ENCODE measurements at regions not wholly inside any gene's neighbourhood (a gene's known extent, or its start where the extent isn't known, plus 50 kb on each side); places are given as distances from the start of the nearest gene placed in this dataset.

DNA sequence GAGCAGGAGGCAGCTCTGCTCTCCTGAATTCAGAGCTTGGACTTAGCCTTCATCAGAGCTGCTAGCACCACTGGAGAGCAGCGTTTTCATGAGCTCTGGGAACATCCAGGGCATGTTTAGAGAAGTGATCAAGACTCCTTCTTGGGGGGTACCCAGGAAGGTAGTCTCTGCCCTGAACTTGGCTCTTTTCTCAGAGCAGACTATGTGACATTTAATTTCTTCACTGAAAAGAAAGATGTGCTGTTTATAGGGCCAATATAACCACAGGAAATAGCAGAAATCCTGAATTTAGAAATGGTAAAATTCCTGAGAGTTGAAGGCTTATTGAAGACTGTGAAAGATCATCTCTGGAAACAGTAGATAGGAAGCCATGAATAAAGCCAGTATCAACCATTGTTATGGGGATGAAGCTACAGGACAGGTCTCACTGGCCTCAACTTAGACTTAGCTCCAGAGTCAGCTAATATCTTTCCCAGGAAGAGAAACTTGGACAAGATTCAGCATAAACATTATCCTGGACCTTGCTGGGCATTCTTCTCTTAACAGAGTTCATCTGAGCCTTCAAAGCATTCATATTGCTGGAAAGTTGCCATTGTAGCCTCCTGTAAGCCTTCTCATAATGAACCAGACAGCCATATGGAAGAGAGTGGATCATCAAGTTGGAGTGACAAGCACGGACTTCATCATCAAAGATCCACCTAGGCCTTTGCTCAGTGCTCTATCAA lies 386.6 kb upstream of the THBS1 start:
- no peak for DNase-seq

DNA sequence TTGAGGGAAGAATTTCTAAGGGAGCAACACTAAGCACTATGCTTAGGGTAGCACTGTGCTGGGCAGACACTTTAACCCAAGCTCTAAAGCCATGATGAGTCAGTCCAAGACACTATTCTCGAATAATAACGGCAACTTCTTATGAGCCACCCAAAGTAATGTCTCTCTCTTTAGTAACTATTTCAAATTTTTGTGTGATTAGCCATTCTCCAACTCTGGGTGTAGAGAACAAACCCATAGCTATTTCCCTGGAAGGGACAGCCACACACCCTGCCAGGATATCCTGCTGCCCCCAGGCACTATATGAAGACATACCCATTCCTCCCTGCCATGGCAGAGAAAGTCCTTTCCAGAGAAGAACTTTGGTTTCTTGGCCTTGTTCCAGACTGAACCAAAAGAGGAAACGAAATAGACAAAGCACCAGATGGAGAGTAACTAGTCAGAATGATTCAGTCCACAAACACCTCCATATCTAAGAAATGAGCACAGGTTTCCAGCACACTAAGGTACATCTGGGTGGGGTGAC lies 384.9 kb upstream of the THBS1 start:
- DNase-seq, result peak; percentile 78

DNA sequence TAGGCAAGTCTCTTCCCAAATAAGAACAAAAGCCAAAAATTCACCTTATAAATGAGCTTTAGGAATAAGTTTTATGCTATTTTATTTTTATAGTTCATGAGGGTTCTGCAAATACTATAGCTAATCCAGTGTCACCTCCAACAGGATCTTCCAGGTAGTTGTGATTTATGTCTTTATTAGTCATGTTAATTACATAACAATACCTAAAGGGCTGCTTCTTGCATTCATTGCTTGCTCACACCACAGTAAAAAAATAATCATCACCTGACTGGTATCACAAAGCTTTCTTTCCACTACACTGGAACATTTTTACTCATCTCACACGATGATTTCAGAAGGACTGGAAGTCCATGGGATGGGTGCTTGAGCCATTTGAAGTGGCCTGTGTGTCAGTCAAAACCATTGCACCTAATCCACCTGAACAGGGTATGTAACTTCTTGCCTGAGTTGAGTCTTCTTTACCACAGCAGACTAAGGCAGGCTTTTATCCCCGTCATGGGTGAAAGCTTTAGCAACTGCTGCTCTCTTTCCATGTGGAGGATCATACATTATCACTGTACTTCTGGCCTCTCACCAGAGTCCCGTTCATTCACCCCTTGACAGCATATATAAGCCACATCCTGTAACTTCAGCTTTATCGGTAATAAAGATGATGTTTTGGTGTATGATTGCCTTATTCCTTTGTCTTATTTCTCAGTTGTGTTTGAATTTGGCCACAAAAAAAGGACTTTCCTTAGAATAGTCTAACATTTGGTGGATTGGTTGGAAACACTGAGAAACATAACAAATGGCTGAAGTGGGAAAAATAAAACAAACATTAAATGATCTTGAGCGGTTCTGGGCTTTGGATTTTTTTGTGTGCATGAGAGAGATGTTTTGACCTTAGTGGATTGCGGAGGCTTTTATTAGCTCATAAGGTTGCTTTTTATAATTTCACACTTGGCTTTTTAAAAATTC lies 382.6 kb upstream of the THBS1 start:
- no peak for DNase-seq

DNA sequence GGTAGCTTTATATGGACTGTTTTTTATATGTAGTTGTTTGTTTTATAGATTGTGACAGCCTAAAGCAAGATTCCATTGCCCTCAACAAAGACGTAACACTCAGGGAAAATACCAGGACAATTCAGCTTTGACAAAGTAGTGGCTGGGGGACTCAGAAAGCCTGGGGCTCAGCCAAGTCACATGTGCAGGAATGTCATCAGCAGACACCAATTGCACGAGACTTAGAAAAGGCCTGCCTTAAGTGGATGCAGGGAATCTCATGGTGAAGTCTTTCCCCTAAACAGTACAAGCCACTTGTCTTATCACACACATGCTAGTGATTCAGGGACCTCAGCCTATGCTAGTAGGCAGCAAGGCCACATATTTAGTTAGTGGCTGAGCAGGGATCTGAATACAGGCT lies 381.8 kb upstream of the THBS1 start:
- DNase-seq, result no peak

DNA sequence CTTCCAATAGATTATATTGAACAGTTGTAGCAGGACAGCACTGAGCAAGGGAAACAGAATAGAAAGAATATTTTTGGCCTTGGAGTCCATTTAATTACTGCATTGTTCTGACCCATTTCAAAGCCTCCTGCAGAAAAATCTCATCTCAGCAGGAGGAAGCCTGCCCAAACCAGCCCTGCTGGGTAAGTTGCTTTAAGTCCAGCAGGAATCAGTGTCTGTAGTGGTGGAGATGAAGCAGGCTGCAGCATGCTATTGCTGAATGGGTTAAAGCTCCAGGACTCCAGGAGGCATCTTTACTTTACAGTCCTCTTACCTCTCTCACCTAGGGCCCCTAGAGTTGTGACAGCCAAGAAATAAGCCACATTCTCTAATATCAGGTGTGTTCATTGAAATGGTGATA lies 380.3 kb upstream of the THBS1 start:
- no peak for DNase-seq

DNA sequence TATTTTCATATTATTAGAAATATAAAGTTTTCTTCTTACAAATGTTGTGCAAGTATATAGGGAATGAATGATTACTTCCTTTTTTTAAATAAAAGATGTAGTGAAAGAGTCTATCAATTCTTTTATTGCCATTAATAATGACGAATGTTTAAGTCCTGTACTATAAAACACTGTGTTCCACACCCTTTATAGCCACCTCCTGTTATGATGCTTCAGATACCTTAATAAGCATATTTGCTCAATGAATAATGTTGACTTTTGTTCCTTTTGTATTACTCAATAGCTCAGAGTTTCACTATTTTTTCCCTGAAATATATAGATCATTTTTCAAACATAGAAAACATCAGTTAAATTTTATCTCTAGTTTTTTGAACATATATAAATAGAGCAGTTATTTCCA lies 378.2 kb upstream of the THBS1 start:
- DNase-seq, result no peak

DNA sequence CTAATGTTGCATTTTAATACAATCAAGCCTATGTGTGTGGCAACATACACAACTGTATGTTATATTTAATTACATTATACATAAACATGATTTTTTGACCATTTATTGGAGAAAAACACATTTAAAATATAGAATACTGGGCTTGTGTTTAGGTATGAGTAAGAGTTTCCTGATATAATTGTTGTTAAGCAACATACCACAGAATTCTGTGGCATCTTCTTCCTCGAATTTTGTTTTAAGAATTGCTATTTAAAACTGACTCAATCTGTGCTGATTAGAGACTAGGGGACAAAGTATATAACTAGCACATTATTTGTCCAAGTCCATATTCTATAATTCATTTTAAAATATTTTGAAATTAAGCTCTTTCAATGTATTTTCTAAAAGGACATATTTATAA lies 376.8 kb upstream of the THBS1 start:
- no peak for DNase-seq

DNA sequence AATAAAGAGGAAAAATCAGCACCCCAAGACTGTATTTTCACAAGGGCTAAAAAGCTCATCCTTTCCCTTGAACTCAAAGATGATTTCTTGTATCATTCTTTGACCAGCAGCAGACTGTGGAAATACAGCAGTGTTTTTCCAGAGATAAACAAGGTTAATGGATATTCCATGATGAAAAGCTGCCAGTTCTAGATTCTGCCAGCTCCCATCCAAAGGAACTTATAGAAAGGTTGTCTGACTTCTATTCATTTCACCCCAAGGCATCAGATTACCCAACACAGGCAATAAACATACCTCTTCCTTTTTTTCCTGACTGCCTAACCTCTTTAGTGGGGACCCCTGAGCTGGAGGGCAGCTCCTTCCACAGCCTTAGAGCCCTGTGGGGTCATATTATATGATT lies 375.8 kb upstream of the THBS1 start:
- no peak for DNase-seq

DNA sequence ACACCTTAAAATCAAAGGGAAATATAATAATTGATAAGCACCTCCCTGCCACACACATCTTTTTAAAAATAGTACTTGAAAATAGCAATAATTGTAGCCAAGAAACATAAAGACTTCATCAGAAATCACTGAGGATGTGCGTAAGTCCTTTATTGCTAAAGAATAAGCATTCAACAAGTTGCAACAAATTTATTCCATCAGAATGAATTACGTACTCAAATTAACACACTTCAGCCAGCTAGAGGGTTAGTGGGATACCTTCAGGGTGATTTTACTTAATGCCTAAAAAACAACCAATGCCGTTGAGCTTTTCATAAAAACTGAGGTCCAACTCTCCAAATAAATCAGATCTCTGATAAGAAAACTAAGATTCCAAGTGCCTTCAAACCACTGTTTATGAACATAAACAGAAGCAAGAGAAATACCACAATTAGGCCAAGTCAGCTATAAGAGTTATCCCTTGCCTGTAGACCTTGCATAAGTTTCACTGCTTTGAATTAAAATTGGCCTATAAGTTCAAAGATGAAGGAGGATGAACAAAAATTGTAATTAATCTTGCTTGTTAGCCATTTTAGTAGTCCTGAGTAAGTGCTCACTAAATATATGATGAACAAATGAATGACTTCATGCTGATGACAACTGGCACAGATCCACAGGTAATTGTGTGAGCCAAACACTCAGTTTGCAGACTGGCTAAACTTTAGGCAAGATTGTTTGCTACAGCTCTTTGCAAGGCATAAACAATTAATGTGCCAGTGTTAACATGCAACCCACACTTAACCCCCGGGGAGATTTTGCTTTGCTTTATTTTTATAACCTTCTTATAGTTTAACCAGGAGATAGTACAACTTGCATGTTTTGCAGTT lies 375.1 kb upstream of the THBS1 start:
- DNase-seq, result no peak

DNA sequence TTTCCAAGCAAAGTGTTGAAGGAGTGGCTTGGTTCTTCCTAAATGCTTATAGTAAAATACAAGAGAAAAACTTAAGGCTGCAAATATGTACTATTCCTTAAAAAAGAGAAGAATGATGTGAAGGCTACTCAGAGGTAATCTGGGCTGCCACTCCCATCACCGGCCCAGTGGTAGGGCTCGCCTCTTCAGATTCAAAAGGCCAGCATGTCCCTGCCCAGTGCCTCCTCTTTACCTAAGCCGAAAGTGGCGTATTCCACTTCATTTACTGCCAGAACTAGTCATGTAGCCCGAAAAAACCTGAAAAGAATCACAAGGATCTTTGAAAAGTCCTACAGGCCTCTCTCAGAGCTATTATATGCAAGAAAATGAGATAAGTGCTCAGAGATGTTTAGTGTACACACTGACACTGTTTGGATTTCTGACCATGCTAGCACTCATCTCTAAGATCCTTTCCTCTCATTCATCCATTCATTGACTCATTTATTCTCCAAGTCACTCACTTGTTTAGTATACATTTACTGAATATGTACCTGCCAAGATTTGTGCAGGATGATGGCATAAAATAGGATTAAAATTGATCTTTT lies 373.3 kb upstream of the THBS1 start:
- no peak for DNase-seq

DNA sequence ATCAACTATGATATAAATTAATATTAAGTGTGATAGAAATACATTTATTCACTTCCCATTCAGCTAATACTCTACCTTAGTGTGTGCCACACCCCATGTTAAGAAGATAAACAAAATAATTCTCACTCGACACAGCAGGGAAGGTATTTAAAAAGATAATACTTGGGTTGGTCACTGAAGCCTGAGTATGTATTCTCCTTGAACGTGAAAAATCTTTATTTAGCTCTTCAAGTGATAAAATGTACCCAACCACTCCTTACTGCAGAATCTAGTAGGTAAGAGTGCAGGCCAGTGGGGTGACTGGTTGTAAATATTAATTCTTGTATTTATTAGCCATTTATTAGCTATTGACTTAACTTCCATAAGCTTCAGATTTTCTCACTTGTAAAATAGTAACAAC lies 372.7 kb upstream of the THBS1 start:
- DNase-seq, result no peak

DNA sequence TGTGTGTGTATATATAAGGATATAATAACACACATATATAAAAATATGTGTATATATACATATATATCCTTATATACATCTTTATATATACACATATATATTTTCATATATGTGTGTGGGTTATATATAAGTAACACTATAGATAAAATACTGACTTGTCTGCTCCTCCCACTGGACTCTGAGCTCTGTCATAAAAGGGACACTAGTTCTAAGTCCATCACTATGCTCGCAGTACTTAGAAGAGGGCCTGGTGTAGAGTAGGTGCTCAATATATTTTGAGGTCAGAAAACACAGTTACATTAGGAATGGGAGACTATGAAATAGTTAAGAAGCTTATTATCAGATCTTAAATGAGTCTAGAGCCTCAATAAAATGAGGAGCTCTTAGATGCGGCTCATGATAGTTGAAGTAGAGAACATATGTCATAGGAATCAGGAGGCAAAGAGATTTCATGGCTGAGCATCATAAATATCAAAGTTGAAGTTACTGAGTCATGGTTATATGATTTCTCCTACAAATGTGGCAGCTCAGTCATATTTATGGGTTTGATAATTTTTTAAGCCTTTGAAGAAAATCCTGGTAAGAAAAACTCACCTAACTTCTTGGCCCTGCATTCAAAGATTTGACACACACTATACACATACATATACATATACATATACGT lies 371.2 kb upstream of the THBS1 start:
- no peak for DNase-seq

DNA sequence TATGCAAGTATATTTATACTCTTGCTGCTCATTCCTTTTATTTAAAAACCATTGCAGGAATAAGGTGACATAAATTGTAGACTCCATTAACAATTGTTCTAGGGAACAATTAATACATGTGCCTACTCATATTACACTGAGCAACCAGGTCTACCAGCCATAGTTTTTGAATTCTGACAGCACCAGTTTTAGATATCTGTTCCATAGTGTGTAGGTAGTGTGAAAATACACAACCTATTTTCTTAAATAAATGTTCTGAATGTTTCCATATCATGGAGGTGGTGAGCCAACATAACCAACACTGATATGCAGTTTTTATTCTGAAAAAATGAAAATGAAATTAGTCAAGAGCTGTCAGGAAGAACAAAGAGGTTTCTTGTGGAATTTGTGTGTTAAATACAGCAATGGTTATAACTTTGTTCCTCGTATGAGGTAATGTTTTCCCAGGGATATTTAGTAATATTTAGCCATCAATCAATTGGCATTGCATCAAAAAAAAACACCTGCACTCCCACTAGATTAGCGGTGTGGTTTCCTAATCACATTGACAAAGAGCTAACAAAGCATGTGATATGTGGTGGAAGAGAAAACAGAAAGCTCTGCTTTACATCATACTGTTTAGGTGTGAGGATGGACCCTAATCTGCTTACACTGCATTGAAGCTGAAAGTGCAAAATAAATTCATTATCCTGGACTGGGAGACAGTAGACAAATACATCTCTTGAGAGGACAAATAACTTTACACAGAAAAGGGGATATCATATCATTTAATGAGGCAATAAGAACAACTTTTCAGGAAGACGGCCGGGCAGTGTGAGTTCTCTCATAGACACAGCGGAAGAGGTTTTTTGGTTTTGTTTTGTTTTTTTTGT lies 369.5 kb upstream of the THBS1 start:
- DNase-seq, result peak; percentile 37

DNA sequence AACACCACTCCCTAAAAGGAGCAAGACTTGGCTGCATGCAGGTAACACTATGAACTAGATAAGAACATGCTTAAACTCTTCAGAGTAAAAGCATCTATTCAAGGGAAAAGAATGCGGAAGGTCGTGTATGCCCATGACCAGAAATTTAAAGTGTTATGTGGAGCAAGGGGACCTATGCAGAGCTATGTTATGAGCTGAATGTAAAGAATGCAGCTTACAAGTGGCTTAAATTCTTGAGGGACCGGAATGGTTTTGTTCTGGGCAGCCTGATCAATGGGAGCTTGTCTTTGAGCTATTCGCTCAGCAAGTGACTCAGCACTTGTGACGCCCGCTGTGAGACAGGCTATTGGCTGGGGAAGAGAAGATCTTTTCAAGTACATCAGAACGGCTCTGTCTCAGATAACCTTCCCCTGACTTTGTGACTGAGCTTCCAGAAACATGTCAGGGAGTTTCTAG lies 367.5 kb upstream of the THBS1 start:
- no peak for DNase-seq

DNA sequence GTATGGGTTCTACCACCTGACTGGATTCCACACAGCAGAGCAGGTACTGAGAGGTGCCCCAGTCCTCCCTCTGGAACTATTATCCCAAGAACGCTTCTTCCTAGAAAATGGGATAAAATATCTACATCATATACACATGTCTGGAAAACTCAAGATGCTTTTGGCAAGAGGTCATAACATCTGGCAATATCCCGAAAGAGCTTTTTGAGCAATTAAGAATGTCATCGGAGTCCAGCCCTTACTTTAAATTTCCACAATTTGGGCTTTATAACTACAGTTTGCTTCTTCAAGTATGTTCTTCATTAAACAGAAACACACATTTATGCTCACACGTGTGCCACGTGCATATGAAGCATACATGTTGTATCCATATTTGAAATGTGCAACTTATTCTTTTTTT lies 365.9 kb upstream of the THBS1 start:
- no peak for DNase-seq

DNA sequence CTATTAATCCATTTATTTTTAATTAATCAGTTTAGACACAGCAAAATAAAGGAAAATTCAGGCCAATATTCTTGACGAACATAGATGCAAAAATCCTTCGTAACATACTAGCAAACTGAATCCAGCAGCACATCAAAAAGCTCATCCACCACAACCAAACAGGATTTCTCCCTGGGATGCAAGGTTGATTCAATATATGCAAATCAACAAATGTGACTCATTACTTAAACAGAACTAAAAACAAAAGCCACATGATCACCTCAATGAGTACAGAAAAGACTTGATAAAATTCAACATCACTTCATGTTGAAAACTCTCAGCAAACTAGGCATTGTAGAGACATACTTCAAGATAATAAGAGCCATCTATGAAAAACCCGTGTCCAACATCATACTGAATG lies 364.1 kb upstream of the THBS1 start:
- DNase-seq, result no peak

DNA sequence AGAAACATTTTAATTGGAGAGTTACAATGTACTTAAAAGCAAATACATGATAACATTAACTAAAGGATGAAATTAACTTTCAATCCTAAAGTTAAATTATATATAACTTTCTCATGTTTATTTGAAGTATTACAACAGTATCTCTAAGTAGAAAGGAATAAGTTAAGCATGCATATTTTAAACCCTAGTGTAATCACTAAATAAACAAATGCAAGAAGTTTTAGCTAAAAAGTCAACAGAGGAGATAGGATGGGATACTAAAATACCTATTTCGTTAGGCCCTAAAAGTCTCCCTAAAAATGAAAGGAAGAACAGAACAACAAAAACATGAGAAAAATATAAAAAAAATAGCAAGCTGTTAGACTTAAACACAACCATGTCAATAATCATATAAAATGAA lies 361.3 kb upstream of the THBS1 start:
- no peak for DNase-seq

DNA sequence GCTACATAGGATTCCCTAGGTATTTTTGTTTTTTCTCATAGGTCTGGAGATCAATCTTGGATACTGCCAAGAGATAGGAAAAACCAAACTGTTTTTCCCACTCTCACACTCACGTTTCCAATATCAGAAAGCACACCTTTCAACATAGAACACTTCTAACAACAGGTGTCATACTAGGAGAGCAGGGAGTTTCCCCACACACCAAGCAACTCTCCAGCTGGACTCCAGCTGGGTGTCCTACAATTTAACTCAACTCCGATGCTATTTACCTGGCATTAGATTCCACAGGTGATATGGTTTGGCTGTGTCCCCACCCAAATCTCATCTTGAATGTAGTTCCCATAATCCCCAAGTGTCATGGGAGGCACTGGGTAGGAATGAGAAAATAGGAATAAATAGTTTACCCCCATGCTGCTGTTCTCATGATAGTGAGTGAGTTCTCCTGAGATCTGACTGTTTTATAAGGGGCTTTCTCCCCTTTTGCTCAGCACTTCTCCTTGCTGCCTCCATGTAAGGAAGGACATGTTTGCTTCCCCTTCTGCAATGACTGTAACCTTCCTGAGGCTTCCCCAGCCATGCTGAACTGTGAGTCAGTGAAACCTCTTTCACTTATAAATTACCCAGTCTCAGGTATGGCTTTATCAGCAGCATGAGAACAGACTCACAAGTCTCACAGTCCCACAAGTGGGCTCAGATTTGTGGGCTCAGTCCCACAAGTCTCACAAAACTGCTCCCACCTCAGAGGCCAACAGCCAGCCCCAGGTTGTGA lies 354.5 kb upstream of the THBS1 start:
- no peak for DNase-seq

DNA sequence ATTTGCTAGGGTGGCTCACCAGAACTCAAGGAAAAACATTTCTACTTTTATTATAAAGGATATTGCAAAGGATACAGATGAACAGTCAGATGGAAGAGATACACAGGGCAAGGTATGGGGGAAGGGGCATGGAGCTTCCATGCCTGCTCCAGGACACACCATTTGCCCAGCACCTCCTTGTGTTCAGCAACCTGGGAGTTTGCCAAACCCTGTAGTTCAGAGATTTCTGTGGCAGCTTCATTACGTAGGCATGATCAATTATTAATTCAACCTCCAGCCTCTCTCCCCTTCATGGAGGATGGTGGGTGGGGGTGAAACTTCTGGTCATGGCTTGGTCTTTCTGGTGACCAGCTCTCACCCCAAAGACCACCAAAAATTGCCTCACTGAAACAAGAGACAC lies 353.9 kb upstream of the THBS1 start:
- no peak for DNase-seq

DNA sequence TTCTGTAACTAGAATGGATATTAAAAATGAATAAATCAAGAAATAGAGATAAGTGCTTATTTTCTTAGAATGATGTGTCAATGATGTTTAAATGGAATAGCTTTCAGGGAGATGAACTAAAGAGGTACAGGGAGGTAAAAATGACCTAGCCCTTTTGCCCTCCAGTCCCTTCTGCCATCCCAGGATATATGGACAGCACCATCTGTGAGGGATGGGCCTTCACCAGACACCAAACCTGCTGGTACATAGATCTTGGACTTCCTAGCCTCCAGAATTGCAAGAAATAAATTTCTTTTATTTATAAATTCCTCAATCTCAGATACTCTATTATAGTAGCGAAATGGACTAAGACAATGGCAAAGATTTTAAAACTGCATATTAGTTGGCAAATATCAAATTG lies 352.0 kb upstream of the THBS1 start:
- no peak for DNase-seq
